ENCODE measurements at regions not wholly inside any gene's neighbourhood (a gene's known extent, or its start where the extent isn't known, plus 50 kb on each side); places are given as distances from the start of the nearest gene placed in this dataset.

- TF ChIP-seq, protein P1, sequence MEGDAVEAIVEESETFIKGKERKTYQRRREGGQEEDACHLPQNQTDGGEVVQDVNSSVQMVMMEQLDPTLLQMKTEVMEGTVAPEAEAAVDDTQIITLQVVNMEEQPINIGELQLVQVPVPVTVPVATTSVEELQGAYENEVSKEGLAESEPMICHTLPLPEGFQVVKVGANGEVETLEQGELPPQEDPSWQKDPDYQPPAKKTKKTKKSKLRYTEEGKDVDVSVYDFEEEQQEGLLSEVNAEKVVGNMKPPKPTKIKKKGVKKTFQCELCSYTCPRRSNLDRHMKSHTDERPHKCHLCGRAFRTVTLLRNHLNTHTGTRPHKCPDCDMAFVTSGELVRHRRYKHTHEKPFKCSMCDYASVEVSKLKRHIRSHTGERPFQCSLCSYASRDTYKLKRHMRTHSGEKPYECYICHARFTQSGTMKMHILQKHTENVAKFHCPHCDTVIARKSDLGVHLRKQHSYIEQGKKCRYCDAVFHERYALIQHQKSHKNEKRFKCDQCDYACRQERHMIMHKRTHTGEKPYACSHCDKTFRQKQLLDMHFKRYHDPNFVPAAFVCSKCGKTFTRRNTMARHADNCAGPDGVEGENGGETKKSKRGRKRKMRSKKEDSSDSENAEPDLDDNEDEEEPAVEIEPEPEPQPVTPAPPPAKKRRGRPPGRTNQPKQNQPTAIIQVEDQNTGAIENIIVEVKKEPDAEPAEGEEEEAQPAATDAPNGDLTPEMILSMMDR (conservative IDR thresholded peaks at IDR 0.05; ENCODE audit: control insufficient read depth, insufficient read depth, low read depth, low read length), result no peak
- H3K4me3 ChIP-seq (ENCODE audit: control insufficient read depth, low read depth, low read length), result no peak overlapping the region
- no peak for DNase-seq (ENCODE audit: low read depth)
Observed at GRCh38 chr5:3740546-3741373, 145.1 kb downstream of the IRX1 start.

GRCh38 chr5:3741374-3741770 is 145.7 kb downstream of the IRX1 start:
- TF ChIP-seq, protein P1 (conservative IDR thresholded peaks at IDR 0.05; ENCODE audit: control insufficient read depth, insufficient read depth, low read depth, low read length), result no peak
- no peak for DNase-seq (ENCODE audit: low read depth)
- no peak overlapping the region for H3K4me3 ChIP-seq (ENCODE audit: control insufficient read depth, low read depth, low read length)

GRCh38 chr5:3742750-3743149 is 147.1 kb downstream of the IRX1 start:
- TF ChIP-seq, protein P1 (conservative IDR thresholded peaks at IDR 0.05; ENCODE audit: control insufficient read depth, insufficient read depth, low read depth, low read length), result no peak
- no peak for DNase-seq (ENCODE audit: low read depth)
- H3K4me3 ChIP-seq (ENCODE audit: control insufficient read depth, low read depth, low read length), result no peak overlapping the region

- TF ChIP-seq, protein P1 (conservative IDR thresholded peaks at IDR 0.05; ENCODE audit: control insufficient read depth, insufficient read depth, low read depth, low read length), result no peak
- DNase-seq (ENCODE audit: low read depth), result no peak
- H3K4me3 ChIP-seq (ENCODE audit: control insufficient read depth, low read depth, low read length), result no peak overlapping the region
Observed at GRCh38 chr5:3751846-3752245, 156.2 kb downstream of the IRX1 start.

- no peak overlapping the region for H3K4me3 ChIP-seq (ENCODE audit: control insufficient read depth, low read depth, low read length)
- DNase-seq (ENCODE audit: low read depth), result no peak
Observed at GRCh38 chr5:3778000-3778550, 182.4 kb downstream of the IRX1 start.

DNA sequence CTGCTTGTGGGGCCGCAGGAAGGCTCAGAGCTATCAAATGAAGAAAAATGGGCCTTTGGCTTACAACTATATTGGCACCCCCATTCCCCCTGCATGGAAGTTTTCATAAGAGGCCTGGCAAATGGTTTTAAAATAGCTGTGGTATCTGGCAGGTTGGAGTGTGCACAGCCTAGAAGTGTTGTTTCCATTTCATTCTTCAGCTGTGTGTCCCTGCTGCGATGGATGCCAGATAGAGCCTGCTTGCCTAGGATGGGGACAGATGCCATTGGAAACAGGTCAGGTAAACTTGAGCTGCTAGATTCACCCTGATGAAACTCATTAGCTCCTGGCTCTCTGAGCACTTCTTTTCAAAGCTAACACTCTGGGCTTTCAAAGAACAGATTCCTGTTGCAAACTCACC is 183.3 kb downstream of the IRX1 start:
- TF ChIP-seq, protein P1 (conservative IDR thresholded peaks at IDR 0.05; ENCODE audit: control insufficient read depth, insufficient read depth, low read depth, low read length), result no peak

More at GRCh38 chr5:3778000-3778550, 182.4 kb downstream of the IRX1 start:
- TF ChIP-seq, protein P1 (conservative IDR thresholded peaks at IDR 0.05; ENCODE audit: control insufficient read depth, insufficient read depth, low read depth, low read length), result no peak

More for the DNA sequence above, 183.3 kb downstream of the IRX1 start:
- DNase-seq (ENCODE audit: low read depth), result no peak
- H3K4me3 ChIP-seq (ENCODE audit: control insufficient read depth, low read depth, low read length), result no peak overlapping the region
